ENCODE measurements at regions not wholly inside any gene's neighbourhood (a gene's known extent, or its start where the extent isn't known, plus 50 kb on each side); places are given as distances from the start of the nearest gene placed in this dataset.

DNA sequence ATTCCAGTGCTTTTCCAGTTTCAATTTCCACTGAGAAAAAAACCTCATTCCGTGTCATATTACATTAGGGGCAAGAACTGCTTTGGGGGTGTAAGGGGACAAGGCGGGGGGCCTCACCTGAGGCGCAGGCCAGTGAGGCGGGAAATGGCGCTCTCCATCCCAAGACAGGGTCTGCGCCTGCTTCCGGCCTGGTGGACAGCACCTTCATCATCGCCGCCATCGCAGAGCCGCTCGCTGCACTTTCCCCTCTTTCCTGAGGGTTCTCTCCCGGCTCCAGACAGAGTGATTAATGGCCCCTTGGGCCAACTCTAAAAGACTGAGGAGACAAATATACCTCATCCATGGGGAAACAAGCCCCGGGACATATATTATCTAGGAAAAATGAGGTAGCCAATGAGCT, 270.0 kb upstream of the SOX4 start:
- no peak for DNase-seq (ENCODE audit: low read depth)
- ChIA-PET POLR2A (no interaction called here), CTCF (no interaction called here)
- H3K36me3 ChIP-seq (ENCODE audit: control insufficient read depth, insufficient read depth, low read length): no peaks in the 10 kb centered on the region
- TF ChIP-seq, protein P1, sequence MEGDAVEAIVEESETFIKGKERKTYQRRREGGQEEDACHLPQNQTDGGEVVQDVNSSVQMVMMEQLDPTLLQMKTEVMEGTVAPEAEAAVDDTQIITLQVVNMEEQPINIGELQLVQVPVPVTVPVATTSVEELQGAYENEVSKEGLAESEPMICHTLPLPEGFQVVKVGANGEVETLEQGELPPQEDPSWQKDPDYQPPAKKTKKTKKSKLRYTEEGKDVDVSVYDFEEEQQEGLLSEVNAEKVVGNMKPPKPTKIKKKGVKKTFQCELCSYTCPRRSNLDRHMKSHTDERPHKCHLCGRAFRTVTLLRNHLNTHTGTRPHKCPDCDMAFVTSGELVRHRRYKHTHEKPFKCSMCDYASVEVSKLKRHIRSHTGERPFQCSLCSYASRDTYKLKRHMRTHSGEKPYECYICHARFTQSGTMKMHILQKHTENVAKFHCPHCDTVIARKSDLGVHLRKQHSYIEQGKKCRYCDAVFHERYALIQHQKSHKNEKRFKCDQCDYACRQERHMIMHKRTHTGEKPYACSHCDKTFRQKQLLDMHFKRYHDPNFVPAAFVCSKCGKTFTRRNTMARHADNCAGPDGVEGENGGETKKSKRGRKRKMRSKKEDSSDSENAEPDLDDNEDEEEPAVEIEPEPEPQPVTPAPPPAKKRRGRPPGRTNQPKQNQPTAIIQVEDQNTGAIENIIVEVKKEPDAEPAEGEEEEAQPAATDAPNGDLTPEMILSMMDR (IDR thresholded peaks at IDR 0.05; ENCODE audit: insufficient read depth, low read depth, low read length): no peak
- H3K4me3 ChIP-seq (ENCODE audit: low read depth, low read length): no peak overlapping the region
- H3K27me3 ChIP-seq (ENCODE audit: control insufficient read depth, insufficient read depth, low read length): no peaks in the 10 kb centered on the region

DNA sequence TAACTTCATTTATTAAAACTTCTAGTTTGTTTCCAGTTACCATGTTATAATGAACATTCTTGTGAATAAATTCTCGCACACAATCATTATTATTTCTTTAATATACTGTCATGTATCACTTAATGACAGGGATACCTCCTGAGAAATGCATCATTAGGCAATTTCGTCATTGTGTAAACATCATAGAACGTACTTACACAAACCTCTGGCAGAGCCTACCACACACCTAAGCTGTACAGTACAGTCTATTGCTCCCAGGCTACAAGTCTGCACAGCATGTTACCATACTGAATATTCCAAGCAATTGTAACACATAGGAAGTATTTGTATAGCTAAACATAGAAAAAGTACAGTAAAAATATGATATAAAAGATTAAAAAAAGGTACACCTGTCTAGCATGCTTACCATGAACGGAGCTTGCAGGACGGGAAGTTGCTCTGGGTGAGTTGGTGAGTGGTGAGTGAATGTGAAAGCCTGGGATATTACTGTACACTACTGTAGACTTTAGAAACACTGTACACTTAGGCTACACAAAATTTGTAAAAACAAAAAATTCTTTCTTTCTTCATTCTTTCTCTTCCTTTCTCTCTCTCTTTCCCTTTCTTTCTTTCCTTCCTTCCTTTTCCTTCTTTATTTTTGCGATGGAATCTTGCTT, 268.2 kb upstream of the SOX4 start:
- CTCF ChIA-PET: no interaction called here

DNA sequence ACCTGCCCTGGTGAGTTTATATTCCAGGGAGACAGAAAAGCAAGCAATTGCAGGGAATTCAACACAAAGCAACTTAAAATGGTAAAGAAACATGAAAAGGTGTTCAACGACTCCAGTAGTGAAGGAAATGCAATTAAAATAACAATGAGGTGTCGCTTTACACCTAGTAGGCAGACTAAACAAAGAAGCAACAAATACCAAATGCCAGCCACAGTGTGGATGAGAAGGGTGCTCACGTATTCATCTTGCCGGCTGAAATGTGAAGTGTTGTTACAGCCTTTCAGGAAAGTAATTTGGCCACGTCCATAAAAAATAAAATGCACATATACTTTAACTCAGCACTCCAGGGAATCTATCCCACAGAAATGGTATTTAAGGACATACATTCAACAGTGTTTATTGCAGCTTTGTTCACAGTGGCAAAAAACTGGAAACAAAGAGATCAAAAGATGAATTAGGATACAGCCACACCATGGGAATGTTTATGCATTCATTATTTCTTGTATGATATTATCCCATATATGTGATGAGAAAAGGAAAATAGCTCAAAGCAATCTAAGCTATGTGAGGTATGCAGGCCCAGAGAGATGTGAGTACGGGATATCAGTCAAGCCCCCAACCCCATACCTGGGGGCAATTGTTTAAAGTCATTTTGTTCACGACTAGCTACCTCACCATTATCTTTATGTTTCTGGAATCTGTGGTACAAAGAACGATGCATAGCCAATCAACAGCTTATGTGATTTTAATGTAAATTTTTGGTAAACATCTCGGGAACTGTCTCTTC, 266.0 kb upstream of the SOX4 start:
- ChIA-PET POLR2A (no interaction called here), CTCF (no interaction called here)
- Histone ChIP-seq H3K27me3 (ENCODE audit: control insufficient read depth, insufficient read depth, low read length) (no peaks in the 10 kb centered on the region), H3K4me3 (ENCODE audit: low read depth, low read length) (no peak overlapping the region), H3K36me3 (ENCODE audit: control insufficient read depth, insufficient read depth, low read length) (no peaks in the 10 kb centered on the region)
- DNase-seq (ENCODE audit: low read depth): no peak
- TF ChIP-seq, protein P1 (IDR thresholded peaks at IDR 0.05; ENCODE audit: insufficient read depth, low read depth, low read length): no peak

More for the DNA sequence above, 268.2 kb upstream of the SOX4 start:
- no peak overlapping the region for H3K4me3 ChIP-seq (ENCODE audit: low read depth, low read length)
- H3K27me3 ChIP-seq (ENCODE audit: control insufficient read depth, insufficient read depth, low read length): no peaks in the 10 kb centered on the region
- H3K36me3 ChIP-seq (ENCODE audit: control insufficient read depth, insufficient read depth, low read length): no peaks in the 10 kb centered on the region
- DNase-seq (ENCODE audit: low read depth): no peak
- TF ChIP-seq, protein P1 (IDR thresholded peaks at IDR 0.05; ENCODE audit: insufficient read depth, low read depth, low read length): no peak
- POLR2A ChIA-PET: no interaction called here

DNA sequence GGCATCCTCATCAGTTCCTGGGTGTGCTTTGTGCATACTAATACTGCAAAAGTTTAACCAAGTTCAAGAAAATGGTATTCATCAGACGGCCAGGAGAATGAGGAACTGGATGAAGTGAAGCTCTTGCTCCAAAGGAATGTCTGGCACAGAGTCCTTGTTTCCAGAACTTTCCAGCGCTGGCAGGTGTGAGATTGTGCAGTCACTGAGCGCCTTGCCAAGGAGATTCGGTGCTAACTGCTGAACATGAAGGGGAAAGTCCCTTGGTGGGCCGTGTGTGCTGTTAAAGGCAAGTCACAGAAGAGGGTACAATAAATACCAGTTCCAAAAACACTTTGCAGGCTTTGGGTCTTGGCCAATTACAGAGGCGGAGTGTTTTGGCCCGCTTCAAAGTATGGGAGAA, 262.3 kb upstream of the SOX4 start:
- Histone ChIP-seq H3K4me3 (ENCODE audit: low read depth, low read length) (no peak overlapping the region), H3K36me3 (ENCODE audit: control insufficient read depth, insufficient read depth, low read length) (no peaks in the 10 kb centered on the region), H3K27me3 (ENCODE audit: control insufficient read depth, insufficient read depth, low read length) (no peaks in the 10 kb centered on the region)
- CTCF ChIA-PET: no interaction called here
- TF ChIP-seq, protein P1 (IDR thresholded peaks at IDR 0.05; ENCODE audit: insufficient read depth, low read depth, low read length): no peak
- no peak for DNase-seq (ENCODE audit: low read depth)
- POLR2A ChIA-PET: no interaction called here

DNA sequence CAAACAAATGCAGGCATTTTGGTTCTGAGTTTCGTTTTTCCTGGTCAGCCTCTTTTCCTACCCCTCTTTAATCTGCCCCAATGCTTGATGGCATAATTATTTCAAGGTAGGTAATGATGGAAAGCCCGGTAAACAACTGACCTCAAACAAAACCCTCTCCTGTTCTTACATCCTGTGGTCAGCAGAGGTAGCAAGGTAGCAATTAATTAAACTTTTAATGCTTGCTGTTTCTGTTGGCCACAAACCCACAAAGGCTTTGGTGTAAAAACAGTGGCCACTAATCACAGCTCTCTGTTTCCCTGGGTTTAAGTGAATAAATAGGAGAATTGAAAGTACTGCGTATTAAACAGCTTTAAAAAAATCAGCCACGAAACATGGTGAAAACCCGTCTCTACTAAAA, 261.5 kb upstream of the SOX4 start:
- CTCF ChIA-PET: no interaction called here
- POLR2A ChIA-PET: no interaction called here
- no peak for DNase-seq (ENCODE audit: low read depth)
- Histone ChIP-seq H3K36me3 (ENCODE audit: control insufficient read depth, insufficient read depth, low read length) (no peaks in the 10 kb centered on the region), H3K4me3 (ENCODE audit: low read depth, low read length) (no peak overlapping the region), H3K27me3 (ENCODE audit: control insufficient read depth, insufficient read depth, low read length) (no peaks in the 10 kb centered on the region)
- TF ChIP-seq, protein P1 (IDR thresholded peaks at IDR 0.05; ENCODE audit: insufficient read depth, low read depth, low read length): no peak

All from BJ (cell line).